ACC112 (cell line): ENCODE measurements at regions not wholly inside any gene's neighbourhood (a gene's known extent, or its start where the extent isn't known, plus 50 kb on each side); places are given as distances from the start of the nearest gene placed in this dataset.

Experiments
- H2AFZ ChIP-seq: fragments of 200-600 bp; sonication (generic); one replicate; pipeline ENCODE4 v1.6.0; 2017; ENCODE audit warnings: antibody characterized with exemption, low read length; ENCODE audit not compliant: unreplicated experiment
- H3K27ac ChIP-seq: fragments of 200-600 bp; sonication (generic); 2 replicates; pipeline ENCODE4 v1.5.1; 2014; ENCODE audit warnings: low read depth, mild to moderate bottlenecking, antibody characterized with exemption, low read length, moderate library complexity
- H3K27me3 ChIP-seq: fragments of 200-600 bp; sonication (generic); 2 replicates; pipeline ENCODE4 v1.6.1; 2014; ENCODE audit warnings: mild to moderate bottlenecking, antibody characterized with exemption, low read length, moderate library complexity, mixed read lengths; ENCODE audit not compliant: insufficient read depth
- H3K36me3 ChIP-seq: fragments of 200-600 bp; sonication (generic); 2 replicates; pipeline ENCODE4 v1.6.1; 2016; ENCODE audit warnings: mild to moderate bottlenecking, antibody characterized with exemption, low read length, moderate library complexity, mixed read lengths; ENCODE audit not compliant: insufficient read depth
- H3K4me1 ChIP-seq: fragments of 200-600 bp; sonication (generic); one replicate; pipeline ENCODE4 v1.6.1; 2016; ENCODE audit warnings: low read length, mixed read lengths; ENCODE audit not compliant: insufficient read depth, unreplicated experiment, control insufficient read depth
- H3K4me3 ChIP-seq: fragments of 200-600 bp; sonication (generic); 2 replicates; pipeline ENCODE4 v1.5.1; 2014; ENCODE audit warnings: mild to moderate bottlenecking, low read depth, low read length
- H3K79me2 ChIP-seq: fragments of 200-600 bp; sonication (generic); one replicate; pipeline ENCODE4 v1.6.0; 2016; ENCODE audit warnings: low read length; ENCODE audit not compliant: control insufficient read depth, unreplicated experiment, insufficient read depth

GRCh38 chr4:28117084-28117682 lies 1256.5 kb downstream of the STIM2 start:
- H3K4me1 ChIP-seq = no peaks in the 10 kb centered on the region
- H3K36me3 ChIP-seq = no peaks in the 10 kb centered on the region
- no peak overlapping the region for H3K27ac ChIP-seq
- no peak overlapping the region for H3K4me3 ChIP-seq
- no peak overlapping the region for H2AFZ ChIP-seq
- H3K79me2 ChIP-seq = no peaks in the 10 kb centered on the region
- H3K27me3 ChIP-seq = no peaks in the 10 kb centered on the region

DNA sequence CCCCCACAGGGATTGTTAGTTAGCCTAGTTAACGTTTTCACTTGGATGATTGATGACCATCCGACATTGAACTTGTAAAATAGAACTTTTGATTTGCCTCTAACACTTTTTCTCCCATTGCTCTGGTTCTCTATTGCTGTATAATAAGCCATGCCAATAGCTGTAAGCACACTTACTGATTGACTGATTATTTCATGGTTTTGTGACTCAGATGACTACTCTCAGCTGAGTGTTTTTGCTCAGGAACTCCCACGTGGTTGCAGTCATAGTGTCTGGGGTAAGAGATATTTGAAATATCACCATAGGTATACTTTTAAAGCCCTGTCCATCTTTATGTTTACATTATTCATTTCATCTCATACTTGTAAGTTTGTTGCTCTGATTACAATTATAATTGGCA lies 1285.5 kb downstream of the STIM2 start:
- Histone ChIP-seq H2AFZ (no peak overlapping the region), H3K4me3 (no peak overlapping the region)

DNA sequence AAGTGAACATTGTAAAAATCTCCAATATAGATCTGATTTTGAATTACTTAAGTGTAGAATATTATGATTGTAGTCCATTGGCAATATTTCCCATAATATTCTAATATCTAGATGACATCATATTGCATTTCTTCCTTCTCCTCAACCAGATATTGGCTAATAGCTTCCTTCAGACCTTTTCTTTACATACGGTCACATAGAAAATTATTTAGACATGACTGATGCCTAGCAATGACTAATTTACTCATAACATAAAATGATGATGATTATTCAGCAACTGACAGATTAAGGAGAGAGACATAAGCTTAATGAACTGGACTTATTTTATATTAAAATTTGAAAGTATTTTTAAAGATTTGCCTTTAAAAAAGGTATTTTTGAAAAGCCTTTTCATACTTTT lies 1287.6 kb downstream of the STIM2 start:
- H3K79me2 ChIP-seq = no peaks in the 10 kb centered on the region
- no peaks in the 10 kb centered on the region for H3K27me3 ChIP-seq
- H3K27ac ChIP-seq = no peak overlapping the region
- H3K4me3 ChIP-seq = no peak overlapping the region
- no peak overlapping the region for H2AFZ ChIP-seq
- no peaks in the 10 kb centered on the region for H3K4me1 ChIP-seq
- H3K36me3 ChIP-seq = no peaks in the 10 kb centered on the region

More for the DNA sequence above, 1285.5 kb downstream of the STIM2 start:
- Histone ChIP-seq H3K79me2 (no peaks in the 10 kb centered on the region), H3K27ac (no peak overlapping the region), H3K4me1 (no peaks in the 10 kb centered on the region), H3K36me3 (no peaks in the 10 kb centered on the region), H3K27me3 (no peaks in the 10 kb centered on the region)

DNA sequence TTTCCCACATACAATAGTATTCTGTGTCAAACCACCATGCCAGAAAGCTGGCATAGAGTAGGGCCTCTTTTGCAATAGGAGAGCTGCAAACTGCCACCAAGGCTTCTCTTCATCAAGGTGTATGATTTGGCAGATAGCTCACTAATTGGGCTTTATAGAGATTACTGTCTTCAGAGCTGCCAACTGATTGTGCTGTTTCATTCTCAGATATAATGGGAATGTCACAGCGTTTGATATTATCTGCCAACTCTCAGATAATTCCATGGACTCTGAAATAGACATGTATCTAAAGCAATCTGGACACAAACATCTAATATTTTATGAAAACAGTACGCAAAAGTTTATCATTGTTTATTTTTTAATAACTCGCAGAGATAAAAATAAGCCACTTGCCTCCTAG lies 1289.1 kb downstream of the STIM2 start:
- Histone ChIP-seq H3K4me1 (no peaks in the 10 kb centered on the region), H3K36me3 (no peaks in the 10 kb centered on the region), H3K27me3 (no peaks in the 10 kb centered on the region), H3K79me2 (no peaks in the 10 kb centered on the region), H3K4me3 (no peak overlapping the region), H2AFZ (no peak overlapping the region), H3K27ac (no peak overlapping the region)

- Histone ChIP-seq H3K27ac (no peak overlapping the region), H3K4me1 (no peaks in the 10 kb centered on the region)
Measured at GRCh38 chr4:28151314-28151713, 1290.7 kb downstream of the STIM2 start.

DNA sequence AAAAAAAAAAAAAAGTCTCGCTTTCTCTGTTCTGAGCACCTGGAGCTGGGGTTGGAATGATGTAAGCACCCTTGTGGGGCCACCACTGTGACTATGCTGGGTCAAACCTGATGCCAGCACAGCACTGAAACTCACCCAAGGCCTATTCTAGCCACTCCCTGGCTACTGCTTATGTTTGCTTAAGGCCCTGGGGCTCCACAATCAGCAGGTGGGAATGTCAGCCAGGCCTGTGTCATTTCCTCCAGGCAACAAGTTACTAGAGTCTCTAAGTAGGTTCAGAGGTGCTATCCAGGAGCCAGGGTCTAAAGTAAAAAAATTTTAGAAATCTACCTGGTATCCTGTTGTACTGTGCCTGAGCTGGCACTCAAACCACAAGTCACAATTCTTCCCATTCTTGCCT lies 1306.8 kb downstream of the STIM2 start:
- no peaks in the 10 kb centered on the region for H3K27me3 ChIP-seq
- H3K4me3 ChIP-seq = no peak overlapping the region
- H2AFZ ChIP-seq = no peak overlapping the region
- H3K36me3 ChIP-seq = no peaks in the 10 kb centered on the region
- H3K27ac ChIP-seq = no peak overlapping the region
- H3K4me1 ChIP-seq = no peaks in the 10 kb centered on the region
- H3K79me2 ChIP-seq = no peaks in the 10 kb centered on the region

More at GRCh38 chr4:28151314-28151713, 1290.7 kb downstream of the STIM2 start:
- Histone ChIP-seq H3K4me3 (no peak overlapping the region), H3K79me2 (no peaks in the 10 kb centered on the region), H2AFZ (no peak overlapping the region), H3K36me3 (no peaks in the 10 kb centered on the region), H3K27me3 (no peaks in the 10 kb centered on the region)

GRCh38 chr4:28176942-28177341 lies 1316.3 kb downstream of the STIM2 start:
- no peaks in the 10 kb centered on the region for H3K27me3 ChIP-seq
- H2AFZ ChIP-seq = no peak overlapping the region
- no peaks in the 10 kb centered on the region for H3K79me2 ChIP-seq
- H3K36me3 ChIP-seq = no peaks in the 10 kb centered on the region
- no peaks in the 10 kb centered on the region for H3K4me1 ChIP-seq
- H3K27ac ChIP-seq = no peak overlapping the region
- no peak overlapping the region for H3K4me3 ChIP-seq

- no peak overlapping the region for H3K27ac ChIP-seq
- no peaks in the 10 kb centered on the region for H3K4me1 ChIP-seq
- H3K36me3 ChIP-seq = no peaks in the 10 kb centered on the region
- no peaks in the 10 kb centered on the region for H3K79me2 ChIP-seq
- H2AFZ ChIP-seq = no peak overlapping the region
- no peaks in the 10 kb centered on the region for H3K27me3 ChIP-seq
- no peak overlapping the region for H3K4me3 ChIP-seq
Measured at GRCh38 chr4:28177641-28178040, 1317.0 kb downstream of the STIM2 start.

- no peaks in the 10 kb centered on the region for H3K27me3 ChIP-seq
- no peaks in the 10 kb centered on the region for H3K79me2 ChIP-seq
- H3K4me1 ChIP-seq = no peaks in the 10 kb centered on the region
- H3K4me3 ChIP-seq = no peak overlapping the region
- no peak overlapping the region for H3K27ac ChIP-seq
- no peak overlapping the region for H2AFZ ChIP-seq
- H3K36me3 ChIP-seq = no peaks in the 10 kb centered on the region
Measured at GRCh38 chr4:28179126-28179525, 1318.5 kb downstream of the STIM2 start.

DNA sequence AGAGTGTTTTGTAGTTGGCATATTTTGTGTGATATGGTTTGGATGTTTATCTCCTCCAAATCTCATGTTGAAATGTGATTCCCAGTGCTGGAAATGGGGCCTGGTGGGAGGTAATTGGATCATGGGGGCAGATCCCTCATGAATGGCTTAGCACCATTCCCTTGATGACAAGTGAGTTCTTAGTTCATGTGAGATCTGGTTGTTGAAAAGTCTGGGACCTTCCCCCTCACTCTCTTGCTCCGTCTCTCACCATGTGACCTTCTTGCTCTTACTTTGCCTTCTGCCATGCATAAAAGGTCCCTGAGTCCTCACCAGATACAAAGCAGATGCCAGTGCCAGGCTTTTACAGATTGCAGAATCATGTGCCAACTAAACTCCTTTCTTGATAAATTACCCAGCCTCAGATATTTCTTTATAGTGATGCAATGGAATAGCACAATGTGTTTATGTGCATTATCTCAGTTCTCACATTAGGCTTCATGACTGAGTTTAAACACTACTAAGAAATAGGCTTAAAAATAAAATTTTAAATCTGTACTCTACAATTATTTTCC lies 1348.8 kb downstream of the STIM2 start:
- Histone ChIP-seq H3K27ac (no peak overlapping the region), H3K4me3 (no peak overlapping the region), H2AFZ (no peak overlapping the region), H3K36me3 (no peaks in the 10 kb centered on the region), H3K79me2 (no peaks in the 10 kb centered on the region), H3K27me3 (no peaks in the 10 kb centered on the region), H3K4me1 (no peaks in the 10 kb centered on the region)

DNA sequence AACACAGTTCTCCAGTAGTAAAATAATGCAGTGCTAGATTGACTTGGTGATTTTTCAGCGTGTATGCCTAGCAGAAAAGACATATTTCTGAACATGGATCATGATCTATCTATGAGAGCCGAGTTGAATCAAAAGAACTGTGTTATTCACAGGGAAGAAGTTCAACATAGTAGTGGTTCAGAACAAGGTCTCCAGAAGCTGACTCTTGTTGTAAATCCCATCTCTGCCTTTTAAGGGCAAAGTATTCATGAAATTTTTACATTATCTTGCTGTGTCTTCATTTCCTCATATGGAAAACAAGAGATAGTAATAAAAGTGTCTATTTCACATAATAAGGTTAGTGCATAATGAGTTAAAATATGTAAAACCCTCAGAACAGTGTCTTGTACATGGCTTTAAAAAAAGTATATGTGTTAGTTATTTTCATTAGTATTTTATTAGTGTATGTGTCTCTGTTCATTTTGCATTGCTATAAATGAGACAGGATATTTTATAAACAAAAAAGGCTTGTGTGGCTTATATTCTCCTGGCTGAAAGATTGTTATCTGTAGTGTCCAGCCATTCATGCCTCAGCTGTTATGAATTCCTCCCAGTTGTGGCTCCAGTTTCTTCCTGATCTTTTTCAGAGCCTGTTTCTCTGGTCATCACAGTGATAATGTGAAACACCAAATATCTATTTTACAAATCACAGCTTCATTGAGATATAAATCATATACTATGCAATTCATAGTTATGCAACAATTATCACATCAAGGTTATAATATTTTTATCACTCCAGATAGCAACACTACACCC lies 1351.2 kb downstream of the STIM2 start:
- H2AFZ ChIP-seq = no peak overlapping the region
- H3K4me1 ChIP-seq = no peaks in the 10 kb centered on the region
- H3K27me3 ChIP-seq = no peaks in the 10 kb centered on the region
- no peak overlapping the region for H3K27ac ChIP-seq
- H3K36me3 ChIP-seq = no peaks in the 10 kb centered on the region
- no peaks in the 10 kb centered on the region for H3K79me2 ChIP-seq
- no peak overlapping the region for H3K4me3 ChIP-seq
